GM23248 (cell line): ENCODE measurements at regions not wholly inside any gene's neighbourhood (a gene's known extent, or its start where the extent isn't known, plus 50 kb on each side); places are given as distances from the start of the nearest gene placed in this dataset.

Source experiments
- EZH2 ChIP-seq: fragments of 200-600 bp; sonication (generic); IDR thresholded peaks from 2 replicates; pipeline ENCODE4 v1.6.1; 2018; ENCODE audit warnings: antibody characterized with exemption, mild to moderate bottlenecking; ENCODE audit not compliant: insufficient read depth, poor library complexity, severe bottlenecking
- EZH2phosphoT487 ChIP-seq: fragments of 200-600 bp; sonication (generic); IDR thresholded peaks from 2 replicates; pipeline ENCODE4 v1.6.1; 2018; ENCODE audit warnings: antibody characterized with exemption, moderate library complexity, mild to moderate bottlenecking, low read depth; ENCODE audit not compliant: insufficient read depth

DNA sequence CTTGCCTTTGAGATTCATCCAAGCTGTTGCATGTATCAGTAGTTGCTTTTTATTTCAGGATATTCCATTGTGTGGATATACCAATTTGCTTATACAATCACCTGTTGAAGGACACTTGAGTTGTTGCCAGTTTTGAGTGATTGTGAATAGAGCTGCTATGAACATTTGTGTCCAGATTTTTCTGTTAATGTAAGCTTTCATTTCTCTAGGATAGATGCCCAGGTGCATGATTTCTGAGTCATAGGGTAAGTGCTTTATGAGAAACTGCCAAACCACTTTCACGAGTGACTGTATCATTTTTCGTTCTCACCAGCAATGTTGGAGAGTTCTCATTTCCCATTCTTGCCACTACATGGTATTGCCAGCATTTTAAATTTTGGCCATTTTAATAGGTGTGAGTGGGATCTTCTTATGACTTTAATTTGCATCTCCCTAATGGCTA, 434.6 kb upstream of the RGS6 start:
- TF ChIP-seq EZH2 (no peak), EZH2phosphoT487 (no peak)
